ENCODE measurements at regions not wholly inside any gene's neighbourhood (a gene's known extent, or its start where the extent isn't known, plus 50 kb on each side); places are given as distances from the start of the nearest gene placed in this dataset.

DNA sequence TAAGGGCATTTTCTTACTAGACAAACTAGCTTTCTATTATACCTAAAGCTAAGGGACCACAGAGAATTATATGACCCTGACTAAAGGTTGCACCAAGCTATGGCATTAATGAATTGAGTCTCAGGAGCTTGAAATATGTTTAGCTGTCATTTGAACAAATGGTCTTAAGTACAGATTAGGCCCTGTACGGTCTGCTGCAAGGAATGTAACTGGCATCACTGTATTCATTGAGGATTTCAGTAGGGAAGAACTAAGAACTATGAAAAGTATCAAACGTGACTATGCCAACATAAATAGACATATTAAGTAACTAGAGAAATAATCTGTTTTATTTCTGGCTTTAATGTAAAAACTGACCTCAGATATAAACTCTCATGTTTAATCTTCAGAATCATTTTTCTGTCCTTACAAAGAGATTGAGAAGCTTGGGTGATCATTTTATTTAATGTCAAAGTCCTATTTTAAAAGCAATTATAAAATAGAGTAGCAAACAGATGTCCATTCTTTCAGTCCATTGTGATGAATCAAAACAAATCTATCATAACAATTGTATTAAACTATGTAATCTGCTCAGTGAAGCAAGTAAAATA lies 845.9 kb downstream of the MAT2B start:
- no peak for DNase-seq (ENCODE audit: low spot score)

DNA sequence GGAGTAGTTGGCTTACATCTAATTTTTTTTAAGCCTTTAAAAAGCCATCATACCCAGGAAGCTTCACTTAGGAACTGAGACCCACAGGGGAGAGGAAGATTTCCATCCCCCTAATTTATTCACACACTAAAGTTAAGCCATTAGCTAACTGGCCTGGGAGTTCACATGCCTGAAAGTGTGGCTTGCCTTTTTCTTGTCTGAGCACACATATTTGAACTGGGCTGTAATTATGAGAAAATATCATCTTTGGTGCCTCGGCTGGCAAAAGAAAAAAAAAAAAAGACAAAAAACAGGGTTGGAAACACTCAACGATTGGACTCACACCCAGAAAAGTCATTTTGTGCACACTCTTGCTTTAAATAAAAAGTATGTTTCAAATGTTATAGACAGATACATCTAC lies 847.3 kb downstream of the MAT2B start:
- no peak for DNase-seq (ENCODE audit: low spot score)

DNA sequence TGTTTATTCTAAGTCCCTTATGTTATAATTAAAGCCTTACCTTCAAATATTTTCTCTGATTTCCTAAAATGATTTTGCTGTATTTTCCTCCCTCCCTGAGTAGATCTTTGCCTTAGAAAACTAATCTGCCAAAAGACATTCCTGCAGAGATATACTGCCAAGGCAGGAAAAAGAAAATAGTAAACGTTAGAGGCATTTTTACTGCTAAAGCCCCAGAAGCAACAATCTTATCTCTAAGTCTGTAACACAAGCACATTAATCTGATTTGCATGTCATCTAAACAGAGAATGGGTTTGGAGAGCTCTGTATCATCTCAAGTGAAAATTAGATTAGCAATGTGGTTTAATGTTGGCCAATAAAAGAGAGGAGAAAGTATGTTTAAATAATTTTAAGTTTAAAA lies 847.7 kb downstream of the MAT2B start:
- DNase-seq (ENCODE audit: low spot score): no peak

DNA sequence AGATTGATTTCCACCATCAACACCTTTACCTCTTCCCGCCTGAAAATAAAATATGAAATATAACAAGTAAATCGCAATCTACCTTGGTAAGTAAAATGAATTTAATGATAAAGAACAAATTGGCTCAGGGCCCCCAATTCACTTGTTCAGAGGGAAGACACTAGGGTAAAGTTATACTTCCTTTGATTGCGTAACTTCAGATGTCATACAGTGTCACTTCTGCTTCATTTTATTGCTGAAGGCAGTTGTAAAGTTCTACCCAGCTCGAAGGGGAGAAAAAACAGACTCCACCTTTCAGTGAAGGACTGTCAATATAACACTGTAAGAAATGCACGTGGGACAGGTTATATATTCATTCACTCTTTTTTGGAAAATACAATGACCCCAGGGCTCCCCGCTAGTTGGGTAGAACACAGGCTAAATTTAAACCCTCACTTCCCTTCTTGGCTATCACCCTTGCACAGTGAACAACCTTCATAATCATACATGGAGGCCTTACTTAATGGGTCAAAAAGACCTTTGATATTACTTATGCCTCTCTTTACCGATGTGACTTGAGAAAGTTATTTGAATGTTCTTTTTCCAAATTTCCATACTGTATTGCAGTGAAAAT lies 848.8 kb downstream of the MAT2B start:
- DNase-seq (ENCODE audit: low spot score): no peak

DNA sequence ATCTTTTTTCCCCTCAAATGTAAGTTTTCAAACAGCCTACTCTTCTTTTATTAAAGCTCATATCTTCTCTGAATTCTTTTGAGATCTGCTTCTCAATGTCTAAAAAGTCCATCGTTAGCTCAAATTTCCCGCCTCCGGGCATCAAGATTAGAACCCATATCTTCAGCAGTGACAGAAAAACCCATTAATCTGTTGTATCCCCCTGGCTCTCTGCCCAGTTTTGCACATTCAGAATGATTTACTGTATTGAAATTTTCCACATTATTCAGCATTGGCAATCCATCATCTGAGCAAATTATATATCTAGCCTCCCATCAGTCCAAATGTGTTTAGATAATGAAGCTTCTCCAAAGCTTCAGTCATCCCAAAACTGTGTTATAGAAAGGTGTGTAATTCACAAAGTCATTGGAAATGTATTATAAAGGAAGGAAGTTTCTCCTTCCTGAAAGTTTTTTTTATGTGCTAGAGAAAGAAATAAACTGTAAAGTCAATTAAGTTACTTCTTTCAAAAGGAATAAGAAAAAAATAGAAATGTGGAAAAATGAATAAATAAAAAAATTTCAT lies 849.9 kb downstream of the MAT2B start:
- DNase-seq (ENCODE audit: low spot score): no peak

DNA sequence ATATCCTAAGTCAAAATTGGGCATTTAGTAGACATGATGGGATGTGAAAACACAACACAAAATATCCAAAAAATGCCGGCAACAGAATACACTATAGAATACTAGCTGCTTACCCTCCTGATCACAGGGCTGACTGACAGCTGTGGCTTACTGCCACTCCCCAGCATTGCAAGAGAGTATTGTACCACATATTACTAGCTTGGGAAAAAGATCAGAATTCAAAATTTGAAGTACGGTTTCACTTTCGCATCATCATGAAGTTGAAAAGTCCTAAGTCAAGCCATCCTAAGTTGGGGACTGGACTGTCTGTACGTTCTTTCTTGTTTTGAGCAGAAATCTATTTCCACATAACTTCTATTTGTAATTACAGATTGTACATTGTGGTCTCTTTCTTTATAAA lies 851.4 kb downstream of the MAT2B start:
- no peak for DNase-seq (ENCODE audit: low spot score)

DNA sequence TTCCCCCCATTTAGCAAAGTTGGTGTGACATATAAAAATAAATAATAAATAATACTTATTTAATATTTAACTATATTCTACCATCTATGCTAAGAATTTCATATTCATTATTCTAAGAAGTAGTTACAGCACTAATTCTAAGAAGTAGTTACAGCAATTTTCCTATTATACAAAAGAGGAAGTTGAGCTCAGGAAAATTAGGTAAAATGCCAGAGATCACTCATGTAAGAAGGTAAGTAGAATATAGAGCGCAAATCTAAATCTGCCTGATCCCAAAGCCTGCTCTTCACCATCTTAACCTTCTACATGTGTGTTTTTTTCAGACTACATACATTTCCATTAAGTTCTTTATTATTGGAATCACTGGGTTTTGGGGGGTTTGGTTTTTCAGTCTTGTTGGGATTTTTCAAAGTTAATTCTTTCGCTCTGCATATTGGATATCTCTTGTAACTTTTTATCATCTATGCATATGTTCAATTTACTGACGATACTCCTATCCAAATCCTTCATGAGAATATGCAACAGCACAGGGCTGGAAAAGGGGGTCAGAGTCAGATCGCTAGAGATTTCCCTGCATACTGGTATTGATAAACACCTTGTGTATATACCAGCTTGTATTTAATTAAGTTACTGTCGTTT lies 852.1 kb downstream of the MAT2B start:
- no peak for DNase-seq (ENCODE audit: low spot score)

DNA sequence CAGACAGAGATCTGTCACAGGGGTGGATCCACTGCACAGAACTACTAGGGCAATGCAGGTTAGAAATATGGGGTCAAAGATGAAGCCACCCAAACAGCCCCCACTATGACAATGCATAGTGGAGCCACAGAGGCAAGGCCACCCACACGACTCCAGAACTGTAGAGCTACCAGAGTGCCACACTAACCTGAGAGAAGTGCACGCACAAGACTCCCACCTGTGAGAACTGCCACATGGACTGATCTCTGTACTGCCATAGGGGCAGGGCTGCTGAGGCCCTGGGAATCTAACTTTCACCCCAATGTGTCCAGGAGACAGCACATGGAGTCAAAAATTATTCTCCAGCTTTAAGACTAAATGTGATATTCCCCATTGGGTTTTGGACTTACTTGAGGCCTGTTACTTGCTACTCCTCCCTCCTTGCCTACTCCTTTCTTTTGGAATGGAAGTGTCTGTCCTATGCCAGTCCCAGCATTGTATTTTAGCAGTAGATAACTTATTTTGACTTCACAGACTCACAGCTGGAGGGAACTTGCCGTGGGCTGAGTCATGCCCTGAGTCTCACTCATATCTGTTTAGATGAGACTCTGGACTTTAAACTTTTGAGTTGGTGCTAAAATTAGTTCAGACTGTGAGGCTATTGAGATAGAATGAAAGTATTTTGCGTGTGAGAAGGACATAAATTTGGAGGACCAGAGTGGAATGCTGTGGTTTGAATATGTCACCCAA lies 853.3 kb downstream of the MAT2B start:
- no peak for DNase-seq (ENCODE audit: low spot score)

DNA sequence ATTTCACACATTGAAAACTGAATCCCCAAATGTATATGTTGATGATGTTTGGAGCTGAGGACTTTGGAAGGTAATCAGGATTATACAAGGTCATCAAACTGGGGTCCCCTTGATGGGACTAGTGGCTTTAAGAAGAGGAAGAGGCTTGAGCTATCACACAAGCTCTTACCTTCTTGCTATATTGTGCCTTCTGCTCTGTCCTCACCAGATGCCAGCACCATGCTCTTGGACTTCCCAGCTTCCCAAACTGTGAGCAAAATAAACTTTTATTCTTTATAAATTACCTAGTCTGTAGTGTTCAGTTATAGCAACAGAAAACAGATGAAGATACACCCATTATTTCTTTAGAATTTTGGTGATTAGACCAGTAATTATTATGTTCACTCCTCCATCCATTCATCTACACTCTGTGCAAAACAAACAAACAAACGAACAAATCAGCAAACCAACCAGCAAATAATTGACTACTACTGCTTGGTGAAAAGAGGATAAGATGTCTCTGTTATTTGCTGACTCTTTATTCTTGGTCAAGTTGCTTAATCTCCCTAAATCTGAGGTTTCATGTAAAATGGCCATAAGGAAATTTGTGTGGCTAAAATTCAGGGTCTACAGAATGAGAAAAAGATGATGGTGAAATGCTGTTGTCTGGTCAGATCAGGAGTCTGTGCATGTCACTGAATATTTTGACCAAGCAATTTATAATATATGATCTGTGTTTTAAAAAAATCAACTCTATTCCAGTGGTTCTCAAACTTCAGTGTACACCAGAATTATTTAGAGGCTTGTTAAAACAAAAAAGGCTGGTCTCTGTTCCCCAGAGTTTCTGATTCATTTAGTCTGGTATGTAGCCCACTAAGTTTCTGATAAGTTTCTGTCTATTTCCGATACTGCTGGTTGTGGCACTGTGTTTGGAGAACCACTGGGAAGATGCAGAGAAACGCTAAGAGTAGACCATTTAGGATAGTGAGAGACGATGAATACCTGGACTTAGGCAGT lies 854.1 kb downstream of the MAT2B start:
- DNase-seq (ENCODE audit: low spot score): no peak

DNA sequence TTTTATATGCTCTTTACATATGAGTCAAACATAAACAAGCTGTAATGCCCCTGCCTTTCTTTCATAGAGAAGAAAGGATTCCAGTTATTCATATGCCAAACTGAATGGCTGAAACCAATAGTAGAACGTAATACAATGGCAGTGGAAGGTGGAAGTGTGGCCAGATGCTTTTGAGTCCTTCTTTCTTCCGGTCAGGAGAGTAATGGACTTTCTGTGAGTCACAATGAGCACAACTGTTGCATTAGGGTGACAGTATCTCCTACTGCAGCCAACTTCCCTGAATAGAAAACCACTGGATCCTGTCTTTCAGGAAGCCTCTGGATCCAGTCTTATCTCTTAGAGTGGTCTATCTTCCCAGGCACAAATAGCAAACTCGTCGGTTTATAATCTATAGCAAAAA lies 855.2 kb downstream of the MAT2B start:
- DNase-seq (ENCODE audit: low spot score): no peak

DNA sequence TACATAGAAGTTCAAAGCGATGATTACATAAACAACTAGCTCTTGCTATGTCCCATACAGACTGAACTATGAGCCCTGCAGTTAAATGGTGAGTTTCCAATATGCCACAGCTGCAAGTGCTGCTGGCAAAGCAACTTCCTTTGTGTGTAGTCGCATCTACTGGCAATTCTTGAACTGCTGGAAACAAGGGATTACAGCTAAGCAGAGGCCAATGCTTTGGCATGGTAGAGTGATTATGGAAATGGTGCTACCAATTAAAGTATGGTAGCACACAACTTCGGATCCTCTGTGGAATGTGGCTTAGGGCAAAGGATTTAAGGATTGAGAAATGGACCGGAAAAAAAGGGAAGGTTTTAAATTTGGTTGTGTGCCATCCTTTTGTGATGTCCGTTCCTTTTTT lies 856.6 kb downstream of the MAT2B start:
- DNase-seq (ENCODE audit: low spot score): no peak

DNA sequence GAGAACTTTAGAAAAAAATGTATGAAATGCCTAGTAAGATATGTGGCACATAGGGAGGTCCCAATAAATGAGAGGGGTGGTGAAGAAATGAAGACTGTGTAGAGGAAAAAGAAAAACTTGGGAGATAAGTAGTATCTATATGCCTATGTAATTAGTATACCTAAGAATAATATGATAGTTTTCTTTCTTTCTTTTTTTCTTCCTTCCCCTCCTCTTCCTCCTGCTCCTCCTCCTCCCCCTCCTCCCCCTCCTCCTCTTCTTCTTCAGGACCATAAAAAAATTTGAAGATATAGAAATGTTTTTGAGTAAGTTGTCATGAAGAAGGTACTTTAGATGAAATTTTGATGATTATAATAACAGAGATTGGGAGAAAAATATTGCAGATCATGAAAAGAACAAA lies 857.4 kb downstream of the MAT2B start:
- DNase-seq (ENCODE audit: low spot score): no peak

DNA sequence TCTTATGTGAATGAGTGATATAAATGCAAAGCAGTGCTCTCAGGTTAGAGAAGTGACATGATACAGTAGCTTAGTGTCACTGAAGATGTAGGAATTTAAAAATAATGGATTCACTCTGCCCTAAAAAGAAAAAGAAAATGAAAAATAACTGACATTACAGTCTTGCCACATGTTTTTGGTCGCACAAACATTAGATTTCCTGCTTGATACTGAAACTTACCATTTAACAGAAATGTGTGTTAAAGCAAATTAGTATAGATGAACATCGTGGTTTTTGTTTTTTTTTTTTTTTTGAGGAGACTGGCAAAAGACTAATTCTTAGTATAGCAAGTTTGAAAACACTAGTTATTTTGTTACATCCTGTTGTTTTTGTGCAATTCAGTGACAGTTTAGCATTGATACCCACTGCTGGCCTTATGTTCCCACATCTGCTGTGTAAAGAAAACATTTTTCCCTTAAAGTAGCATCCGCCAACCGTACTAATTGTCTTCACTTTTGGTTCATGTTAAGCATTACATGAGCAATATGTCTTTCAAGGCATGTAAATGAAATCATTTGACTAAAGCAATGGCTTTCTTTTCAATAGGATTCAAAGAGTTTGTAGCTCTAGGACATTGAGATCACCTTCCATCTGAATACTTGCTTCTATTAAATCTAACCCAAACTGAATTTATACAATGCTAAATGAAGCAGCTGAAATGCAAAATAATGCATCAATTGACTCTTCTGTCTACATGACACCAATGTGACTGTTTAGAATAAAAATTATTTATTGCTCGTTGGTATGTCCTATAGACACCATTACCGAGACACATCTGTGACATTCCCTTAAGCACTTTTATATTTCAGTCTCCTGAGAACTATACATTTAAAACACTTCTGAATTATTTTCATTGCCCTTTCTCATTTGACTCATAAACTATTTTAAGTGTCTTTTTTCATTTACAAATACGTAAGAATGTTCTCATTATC lies 859.1 kb downstream of the MAT2B start:
- no peak for DNase-seq (ENCODE audit: low spot score)

DNA sequence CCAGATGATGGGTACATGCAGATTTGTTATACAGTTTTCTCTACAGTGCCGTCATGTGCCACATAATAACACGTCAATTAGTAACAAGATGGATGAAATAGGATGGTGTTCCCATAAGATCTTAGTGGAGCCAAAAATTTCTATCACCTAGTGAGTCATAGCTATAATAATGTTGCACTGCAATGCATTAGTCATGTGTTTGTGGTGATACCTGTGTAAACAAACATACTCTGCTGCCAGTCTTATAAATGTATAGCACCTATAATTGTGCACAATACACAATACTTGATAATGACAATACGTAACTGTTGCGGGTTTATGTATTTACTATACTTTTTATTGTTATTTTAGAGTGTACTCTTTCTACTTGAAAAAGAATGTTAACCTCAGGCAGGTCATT lies 865.4 kb downstream of the MAT2B start:
- DNase-seq (ENCODE audit: low spot score): no peak

DNA sequence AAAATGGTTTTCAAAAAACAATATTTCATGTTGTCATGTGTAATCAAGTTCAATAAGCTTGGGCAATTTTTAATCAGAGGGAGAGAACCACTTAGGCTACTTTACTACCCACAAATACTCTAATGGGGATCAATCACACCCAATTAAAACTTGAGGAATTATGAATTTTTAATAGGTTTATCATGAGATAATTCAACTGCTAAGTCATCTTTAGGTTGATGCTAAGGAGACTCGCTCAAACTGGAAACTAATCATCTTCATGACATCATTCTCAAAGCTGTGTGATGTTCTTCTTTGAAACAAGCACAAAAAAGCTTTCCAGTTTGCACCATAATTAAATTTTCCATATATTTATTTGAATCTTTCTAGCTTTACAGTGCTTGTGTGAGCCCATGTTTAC lies 867.5 kb downstream of the MAT2B start:
- no peak for DNase-seq (ENCODE audit: low spot score)

DNA sequence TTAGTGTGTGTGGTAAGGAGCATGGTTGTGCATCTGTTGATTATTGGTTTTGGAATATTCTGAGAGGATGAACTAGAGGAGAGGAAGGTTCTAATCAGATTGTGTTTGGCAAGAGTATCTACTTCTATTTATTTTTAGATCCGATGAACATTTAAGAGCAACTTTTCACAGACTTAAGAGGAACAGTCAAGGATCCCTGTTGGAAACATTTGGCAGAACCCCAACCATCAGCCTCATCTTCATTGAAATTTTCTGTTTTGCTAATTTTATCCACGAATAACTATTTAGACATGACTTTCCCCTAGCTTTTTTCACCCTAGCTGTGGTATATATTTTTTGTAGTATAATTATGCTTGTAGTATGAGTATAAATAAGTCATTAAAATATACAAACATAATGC lies 868.5 kb downstream of the MAT2B start:
- no peak for DNase-seq (ENCODE audit: low spot score)

DNA sequence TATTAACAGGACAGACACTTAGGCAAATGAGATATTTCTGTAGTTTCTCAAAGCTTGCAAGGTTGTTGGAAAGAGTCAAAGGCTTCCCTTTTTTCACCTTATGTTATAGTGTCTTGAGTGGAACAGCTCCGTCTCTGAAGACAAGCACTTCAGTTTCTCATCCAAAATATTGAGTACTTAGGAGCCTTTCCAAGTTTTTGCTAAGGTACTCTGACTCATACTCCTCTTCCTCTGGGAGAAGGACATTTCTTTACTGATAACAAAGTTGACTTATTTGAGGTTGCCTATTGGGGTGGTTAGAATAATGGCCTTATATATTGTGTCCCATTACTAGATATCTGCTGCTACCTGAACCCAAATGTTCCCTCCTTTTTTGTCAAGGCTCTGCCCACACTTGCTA lies 869.6 kb downstream of the MAT2B start:
- no peak for DNase-seq (ENCODE audit: low spot score)

DNA sequence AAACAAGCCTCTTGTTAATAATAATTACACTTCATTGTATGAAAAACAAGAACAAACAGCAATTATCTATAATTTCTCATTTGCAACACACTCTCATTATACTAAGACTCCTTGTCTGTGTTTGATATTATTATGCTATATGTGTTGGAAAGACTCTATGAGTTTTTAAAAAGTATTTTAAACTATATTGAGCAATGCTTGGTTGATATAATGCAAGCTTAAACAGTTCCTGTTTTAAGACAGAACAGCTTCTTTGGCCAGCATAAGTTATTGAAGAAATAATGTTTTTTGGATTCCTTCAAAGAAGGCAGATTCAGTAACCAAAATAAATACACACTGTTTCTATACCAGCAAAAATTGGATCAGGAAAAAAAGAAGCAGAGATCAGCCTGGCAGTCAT lies 871.4 kb downstream of the MAT2B start:
- no peak for DNase-seq (ENCODE audit: low spot score)

DNA sequence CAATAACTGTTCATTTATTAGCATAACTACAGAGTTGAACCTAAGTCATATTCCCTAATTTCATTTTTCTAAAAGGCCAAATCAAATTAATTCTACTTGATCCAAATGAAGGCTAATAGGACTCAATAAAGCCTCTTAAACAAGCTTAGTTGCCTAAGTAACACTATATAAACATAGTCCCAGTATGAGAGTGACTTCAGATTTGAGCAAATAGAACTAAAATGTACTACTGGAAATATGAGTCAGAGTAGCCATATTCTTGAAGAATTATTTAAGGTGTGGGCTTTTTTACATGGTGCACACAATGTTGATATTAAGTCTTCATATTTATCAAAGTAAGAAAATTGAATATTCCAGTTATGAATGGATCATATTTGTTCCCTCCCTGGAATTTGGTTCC lies 872.3 kb downstream of the MAT2B start:
- DNase-seq (ENCODE audit: low spot score): no peak

DNA sequence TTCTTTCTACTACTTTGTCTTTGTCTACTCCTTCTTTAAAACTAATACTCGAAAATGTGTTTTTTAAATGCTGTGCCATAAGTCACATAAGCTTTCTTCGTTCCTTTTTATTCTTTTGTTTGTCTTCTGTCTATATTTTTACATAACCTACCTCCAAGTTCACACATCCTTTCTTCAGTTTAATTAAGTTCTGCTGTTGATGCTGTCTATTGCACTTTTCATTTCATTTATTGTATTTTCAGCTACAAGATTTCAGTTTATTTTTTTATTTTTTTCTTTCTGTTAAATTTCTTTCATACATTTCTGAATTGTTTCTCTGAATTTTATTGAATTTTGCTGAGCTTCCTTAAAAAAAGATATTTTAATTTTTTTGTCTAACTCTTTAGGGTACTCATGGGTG lies 878.2 kb downstream of the MAT2B start:
- DNase-seq (ENCODE audit: low spot score): no peak

DNA sequence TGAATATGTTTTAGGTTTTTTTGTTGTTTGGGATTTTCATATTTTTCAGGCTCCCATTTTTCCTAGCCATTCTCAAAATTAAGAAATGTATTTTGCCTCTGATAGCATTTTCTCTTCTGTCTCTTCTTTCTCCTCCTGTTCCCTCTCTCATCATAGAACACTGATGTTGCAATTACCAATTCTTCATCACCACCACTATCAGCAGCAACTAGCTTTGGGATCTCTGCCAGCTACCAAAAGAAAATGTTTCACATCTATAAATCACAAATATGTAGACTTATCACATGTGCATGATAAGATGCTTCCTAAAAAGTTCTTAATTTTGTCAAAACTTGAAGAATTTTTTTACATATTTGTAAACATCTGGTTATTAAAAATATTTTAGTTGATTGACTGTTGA lies 887.1 kb downstream of the MAT2B start:
- DNase-seq (ENCODE audit: low spot score): no peak
